Pancreas (tissue), 10 donors: ENCODE measurements at regions not wholly inside any gene's neighbourhood (a gene's known extent, or its start where the extent isn't known, plus 50 kb on each side); places are given as distances from the start of the nearest gene placed in this dataset.

ENCODE experiments used
- ATAC-seq, 4 donors: fragments of 200-7000 bp; cut with Tn5 transposase; one replicate each; pipeline versions ENCODE4 v1.8.0 to v1.9.1; 2020; ENCODE audit warnings: mild to moderate bottlenecking in 4 of 4, moderate library complexity in 4 of 4
- DNase-seq, 6 donors: peaks; one replicate each; pipeline ENCODE4 v3.0.0-alpha.2; 2020
- FAIRE-seq: peaks from 2 replicates; lab custom pipeline; 2012; peaks lifted over from hg19 to GRCh38; lab: Jason Lieb, UNC
- H3K27ac ChIP-seq, 4 donors: fragments of 200-600 bp; sonication (generic); 1 replicate in 3 of 4; 2 replicates in 1 of 4; pipeline versions ENCODE4 v1.5.0 to v1.8.0; 2020
- H3K27me3 ChIP-seq, 4 donors: fragments of 200-600 bp; one replicate each; pipeline ENCODE4 v1.8.0; 2021
- H3K36me3 ChIP-seq, 3 donors: fragments of 200-600 bp; sonication (generic) in 1 of 3; one replicate each; pipeline versions ENCODE4 v1.5.0 to v1.8.0; 2020 to 2021
- H3K4me1 ChIP-seq, 3 donors: fragments of 200-600 bp; one replicate each; pipeline ENCODE4 v1.8.0; 2021
- H3K4me3 ChIP-seq, 4 donors: fragments of 200-600 bp; sonication (generic) in 2 of 4; one replicate each; pipeline versions ENCODE4 v1.5.0 to v1.8.0; 2020 to 2021
- H3K9me3 ChIP-seq, 4 donors: fragments of 200-600 bp; one replicate each; pipeline ENCODE4 v1.8.0; 2021
- CTCF ChIP-seq, 4 donors: fragments of 200-600 bp; sonication (generic) in 3 of 4; IDR thresholded peaks; one replicate each; pipeline versions ENCODE4 v1.5.0 to v1.8.0; 2021; ENCODE audit warnings: antibody characterized with exemption in 4 of 4
- WGBS, 2 donors: extraction: QIAGEN DNeasy Blood & Tissue Kit; methylation state at CpG; one replicate each; pipeline ENCODE4 v1.1.7; 2013; 5-methylcytosine and 5-hydroxymethylcytosine counted together
- intact Hi-C, 3 donors: fragments of 100-400 bp; cut with DNase I; formaldehyde crosslinking; loops; one replicate each; pipeline versions ENCODE4 v1.11.1 to v1.14.2; 2022
- microRNA-seq, 2 donors: library from miRNA; unstranded; fragments of <30 nt; microRNA quantifications; one replicate each; pipeline versions ENCODE4 to v1.1.0, GENCODE V29; 2019 to 2020
- donor health status: healthy with polysubstance abuse.
- donor health status: DM: no; HTN: no; CAD: no; lungs with moderate emphysema.
- donor health status: DM: no; HTN: no; CAD: no.
- donor health status: control.
- donor health status: control.
- donor health status: Bipolar disorder and iron deficiency.
- donor health status: DM: yes; HTN: yes; CAD: no.
- donor health status: DM: no; HTN: no; CAD: no.
- donor health status: DM: no; HTN: no; CAD: no.
- donor health status: DM: yes; HTN: yes; CAD: no.

GRCh38 chr2:56133931-56134629, 49.7 kb upstream of the CCDC85A start:
- ATAC-seq (no peak), FAIRE-seq (no peak), DNase-seq (no peak)
- Histone ChIP-seq H3K27me3 (no peaks in the 10 kb centered on the region), H3K4me1 (no peaks in the 10 kb centered on the region), H3K36me3 (no peaks in the 10 kb centered on the region), H3K27ac (no peak overlapping the region), H3K9me3 (no peaks in the 10 kb centered on the region), H3K4me3 (no peak overlapping the region)
- intact Hi-C loops, result loop anchor here in 2 of 3 donors (5.0 to 10.0 kb wide), 2 partner anchors 49 to 417 kb away; no protein-coding TSS in a partner anchor
- 63 to 65% methylated on average over 9 of the region's 9 CpGs for WGBS, 2 donors
- no peak for TF ChIP-seq CTCF (IDR thresholded peaks at IDR 0.05)

Small RNA genes lying in the stretch of these regions (microRNA-seq; reads per million reads assigned to microRNA genes)
- gene MIR216A, result 86.3 to 2,368 reads per million in 2 donors
- gene MIR216B, result 45.1 to 699 reads per million in 2 donors
- 365 to 5,517 reads per million in 2 donors for gene MIR217
